Colonic mucosa (tissue), 4 donors: ENCODE measurements at regions not wholly inside any gene's neighbourhood (a gene's known extent, or its start where the extent isn't known, plus 50 kb on each side); places are given as distances from the start of the nearest gene placed in this dataset.

ENCODE experiments used
- DNase-seq: peaks from one replicate; pipeline ENCODE4 v3.0.0-alpha.2; 2020
- H3K27ac ChIP-seq: fragments of 200-600 bp; one replicate; pipeline ENCODE4 v1.8.0; 2021
- H3K27me3 ChIP-seq: fragments of 200-600 bp; one replicate; pipeline ENCODE4 v1.8.0; 2021
- H3K36me3 ChIP-seq: fragments of 200-600 bp; one replicate; pipeline ENCODE4 v1.8.0; 2021
- H3K4me1 ChIP-seq: fragments of 200-600 bp; one replicate; pipeline ENCODE4 v1.8.0; 2021; ENCODE audit warnings: mild to moderate bottlenecking
- H3K4me3 ChIP-seq: fragments of 200-600 bp; one replicate; pipeline ENCODE4 v1.8.0; 2021
- H3K9ac ChIP-seq, 2 donors: one replicate each; pipeline ENCODE4 v1.7.0; 2013; ENCODE audit warnings: control low read depth in 2 of 2, low read depth in 2 of 2, low read length in 2 of 2
- H3K9me3 ChIP-seq: fragments of 200-600 bp; one replicate; pipeline ENCODE4 v1.8.0; 2021
- CTCF ChIP-seq: fragments of 200-600 bp; IDR thresholded peaks from one replicate; pipeline ENCODE4 v1.8.0; 2022; ENCODE audit warnings: antibody characterized with exemption, mild to moderate bottlenecking
- intact Hi-C: fragments of 100-400 bp; cut with DNase I; formaldehyde crosslinking; loops from one replicate; pipeline ENCODE4 v1.14.1; 2022
- donor health status: healthy.
- donor health status: DM: no; HTN: no; CAD: no.
- donor health status: DM: no; HTN: no; CAD: no.

GRCh38 chr6:40946738-40947301 lies 92.2 kb downstream of the UNC5CL start:
- no peak for TF ChIP-seq CTCF
- Histone ChIP-seq H3K9ac (no peak overlapping the region), H3K27me3 (no peaks in the 10 kb centered on the region), H3K9me3 (no peaks in the 10 kb centered on the region), H3K27ac (no peak overlapping the region), H3K4me1 (no peaks in the 10 kb centered on the region), H3K4me3 (no peak overlapping the region), H3K36me3 (no peaks in the 10 kb centered on the region)
- intact Hi-C loops = no loop called here
- no peak for DNase-seq

- no peak for TF ChIP-seq CTCF
- no peak overlapping the region for H3K4me3 ChIP-seq
- intact Hi-C loops = no loop called here
- H3K36me3 ChIP-seq = no peaks in the 10 kb centered on the region
- DNase-seq = no peak
- H3K4me1 ChIP-seq = no peaks in the 10 kb centered on the region
- no peak overlapping the region for H3K9ac ChIP-seq
- H3K9me3 ChIP-seq = no peaks in the 10 kb centered on the region
- H3K27ac ChIP-seq = no peak overlapping the region
- H3K27me3 ChIP-seq = no peaks in the 10 kb centered on the region
Observed at GRCh38 chr6:40937491-40937890, 101.5 kb downstream of the UNC5CL start.

GRCh38 chr6:40936818-40937251 lies 102.2 kb downstream of the UNC5CL start:
- H3K27me3 ChIP-seq = no peaks in the 10 kb centered on the region
- H3K27ac ChIP-seq = no peak overlapping the region
- no peak for TF ChIP-seq CTCF
- H3K4me1 ChIP-seq = no peaks in the 10 kb centered on the region
- intact Hi-C loops = no loop called here
- H3K9me3 ChIP-seq = no peaks in the 10 kb centered on the region
- H3K4me3 ChIP-seq = no peak overlapping the region
- H3K36me3 ChIP-seq = no peaks in the 10 kb centered on the region
- H3K9ac ChIP-seq = no peak overlapping the region
- DNase-seq = no peak

- Histone ChIP-seq H3K9me3 (no peaks in the 10 kb centered on the region), H3K36me3 (no peaks in the 10 kb centered on the region), H3K4me1 (no peaks in the 10 kb centered on the region), H3K4me3 (no peak overlapping the region), H3K27me3 (no peaks in the 10 kb centered on the region), H3K9ac (no peak overlapping the region), H3K27ac (no peak overlapping the region)
- no peak for DNase-seq
- TF ChIP-seq CTCF = no peak
- intact Hi-C loops = no loop called here
Observed at GRCh38 chr6:40933864-40934263, 105.2 kb downstream of the UNC5CL start.

GRCh38 chr6:40932953-40933352 lies 106.1 kb downstream of the UNC5CL start:
- H3K27me3 ChIP-seq = no peaks in the 10 kb centered on the region

More at GRCh38 chr6:40932953-40933352, 106.1 kb downstream of the UNC5CL start:
- no peak for DNase-seq
- no peak overlapping the region for H3K9ac ChIP-seq
- H3K4me1 ChIP-seq = no peaks in the 10 kb centered on the region
- H3K27ac ChIP-seq = no peak overlapping the region
- TF ChIP-seq CTCF = no peak
- no peaks in the 10 kb centered on the region for H3K9me3 ChIP-seq
- H3K4me3 ChIP-seq = no peak overlapping the region
- intact Hi-C loops = no loop called here
- no peaks in the 10 kb centered on the region for H3K36me3 ChIP-seq
